ENCODE measurements at regions not wholly inside any gene's neighbourhood (a gene's known extent, or its start where the extent isn't known, plus 50 kb on each side); places are given as distances from the start of the nearest gene placed in this dataset.

GRCh38 chrY:15259286-15259685, 735.0 kb downstream of the NLGN4Y start:
- Histone ChIP-seq H3K4me1 (ENCODE audit: low read length) (no peaks in the 10 kb centered on the region), H3K9me3 (ENCODE audit: insufficient read depth, low read length) (no peaks in the 10 kb centered on the region), H3K27ac (ENCODE audit: low read length) (no peak overlapping the region), H4K20me1 (ENCODE audit: insufficient read depth, low read length) (no peaks in the 10 kb centered on the region), H3K4me2 (ENCODE audit: low read length) (no peak overlapping the region), H3K4me3 (ENCODE audit: low read length) (no peak overlapping the region), H2AFZ (ENCODE audit: low read depth, low read length) (no peak overlapping the region), H3K79me2 (ENCODE audit: low read length) (no peaks in the 10 kb centered on the region), H3K36me3 (replicated peaks; ENCODE audit: low read depth, low read length) (no peaks in the 10 kb centered on the region), H3K27me3 (ENCODE audit: low read depth, low read length) (no peaks in the 10 kb centered on the region), H3K9ac (ENCODE audit: low read length) (no peak overlapping the region)
- TF ChIP-seq, protein P1, sequence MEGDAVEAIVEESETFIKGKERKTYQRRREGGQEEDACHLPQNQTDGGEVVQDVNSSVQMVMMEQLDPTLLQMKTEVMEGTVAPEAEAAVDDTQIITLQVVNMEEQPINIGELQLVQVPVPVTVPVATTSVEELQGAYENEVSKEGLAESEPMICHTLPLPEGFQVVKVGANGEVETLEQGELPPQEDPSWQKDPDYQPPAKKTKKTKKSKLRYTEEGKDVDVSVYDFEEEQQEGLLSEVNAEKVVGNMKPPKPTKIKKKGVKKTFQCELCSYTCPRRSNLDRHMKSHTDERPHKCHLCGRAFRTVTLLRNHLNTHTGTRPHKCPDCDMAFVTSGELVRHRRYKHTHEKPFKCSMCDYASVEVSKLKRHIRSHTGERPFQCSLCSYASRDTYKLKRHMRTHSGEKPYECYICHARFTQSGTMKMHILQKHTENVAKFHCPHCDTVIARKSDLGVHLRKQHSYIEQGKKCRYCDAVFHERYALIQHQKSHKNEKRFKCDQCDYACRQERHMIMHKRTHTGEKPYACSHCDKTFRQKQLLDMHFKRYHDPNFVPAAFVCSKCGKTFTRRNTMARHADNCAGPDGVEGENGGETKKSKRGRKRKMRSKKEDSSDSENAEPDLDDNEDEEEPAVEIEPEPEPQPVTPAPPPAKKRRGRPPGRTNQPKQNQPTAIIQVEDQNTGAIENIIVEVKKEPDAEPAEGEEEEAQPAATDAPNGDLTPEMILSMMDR (IDR thresholded peaks at IDR 0.05; ENCODE audit: low read depth, low read length), result no peak
- TF ChIP-seq EZH2phosphoT487 (IDR thresholded peaks at IDR 0.05; ENCODE audit: low read depth), result no peak

- Histone ChIP-seq H3K4me3 (ENCODE audit: low read length) (no peak overlapping the region), H3K9me3 (ENCODE audit: insufficient read depth, low read length) (no peaks in the 10 kb centered on the region), H2AFZ (ENCODE audit: low read depth, low read length) (no peak overlapping the region), H3K27me3 (ENCODE audit: low read depth, low read length) (no peaks in the 10 kb centered on the region), H3K79me2 (ENCODE audit: low read length) (no peaks in the 10 kb centered on the region), H3K27ac (ENCODE audit: low read length) (no peak overlapping the region), H3K4me2 (ENCODE audit: low read length) (no peak overlapping the region), H3K4me1 (ENCODE audit: low read length) (no peaks in the 10 kb centered on the region), H3K36me3 (replicated peaks; ENCODE audit: low read depth, low read length) (no peaks in the 10 kb centered on the region), H4K20me1 (ENCODE audit: insufficient read depth, low read length) (no peaks in the 10 kb centered on the region), H3K9ac (ENCODE audit: low read length) (no peak overlapping the region)
- TF ChIP-seq, protein P1 (IDR thresholded peaks at IDR 0.05; ENCODE audit: low read depth, low read length), result no peak
- no peak for TF ChIP-seq EZH2phosphoT487 (IDR thresholded peaks at IDR 0.05; ENCODE audit: low read depth)
Observed at GRCh38 chrY:15286572-15286971, 762.2 kb downstream of the NLGN4Y start.

DNA sequence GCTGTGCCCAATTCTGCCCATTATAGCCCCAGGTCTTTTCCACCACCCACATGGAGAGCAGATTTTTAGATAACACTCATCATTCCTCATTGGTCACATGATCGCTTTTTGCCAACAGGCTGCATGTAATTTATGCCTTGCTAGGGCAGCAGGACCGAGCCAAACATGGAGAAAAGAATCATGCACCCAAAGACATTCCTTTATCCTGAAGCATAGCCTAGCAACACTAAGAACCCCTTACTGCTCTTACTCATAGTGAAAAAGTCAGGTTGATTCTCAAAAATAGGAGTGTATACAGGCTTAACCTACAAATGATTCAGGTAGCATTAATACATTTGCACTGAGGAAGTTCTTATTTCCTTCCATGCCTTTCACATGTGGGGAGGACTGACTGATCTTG, 765.5 kb downstream of the NLGN4Y start:
- Histone ChIP-seq H3K9me3 (ENCODE audit: insufficient read depth, low read length) (no peaks in the 10 kb centered on the region), H3K27ac (ENCODE audit: low read length) (no peak overlapping the region), H3K9ac (ENCODE audit: low read length) (no peak overlapping the region), H3K79me2 (ENCODE audit: low read length) (no peaks in the 10 kb centered on the region), H3K27me3 (ENCODE audit: low read depth, low read length) (no peaks in the 10 kb centered on the region), H4K20me1 (ENCODE audit: insufficient read depth, low read length) (no peaks in the 10 kb centered on the region), H2AFZ (ENCODE audit: low read depth, low read length) (no peak overlapping the region), H3K36me3 (replicated peaks; ENCODE audit: low read depth, low read length) (no peaks in the 10 kb centered on the region), H3K4me3 (ENCODE audit: low read length) (no peak overlapping the region), H3K4me1 (ENCODE audit: low read length) (no peaks in the 10 kb centered on the region), H3K4me2 (ENCODE audit: low read length) (no peak overlapping the region)
- TF ChIP-seq EZH2phosphoT487 (IDR thresholded peaks at IDR 0.05; ENCODE audit: low read depth), result no peak
- TF ChIP-seq, protein P1 (IDR thresholded peaks at IDR 0.05; ENCODE audit: low read depth, low read length), result no peak

DNA sequence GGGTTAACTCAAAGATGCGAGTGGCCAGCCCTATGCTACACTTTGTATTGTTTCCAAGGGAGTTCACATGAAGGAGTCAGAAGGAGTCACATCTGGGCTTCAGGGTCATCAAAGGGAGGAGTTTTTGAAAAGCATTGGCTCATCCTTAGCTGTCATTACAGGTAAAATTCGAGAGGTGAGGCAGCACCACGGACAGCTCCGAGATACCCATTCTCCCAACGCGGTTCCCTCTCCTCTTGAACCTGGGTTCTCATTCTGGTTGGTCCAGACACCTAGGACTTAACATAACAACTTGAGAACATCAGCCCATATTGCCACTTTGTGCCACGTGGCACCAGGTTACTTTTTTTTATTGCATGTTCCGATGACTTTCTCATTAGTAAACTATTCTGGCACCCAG, 768.6 kb downstream of the NLGN4Y start:
- Histone ChIP-seq H3K27ac (ENCODE audit: low read length) (no peak overlapping the region), H3K79me2 (ENCODE audit: low read length) (no peaks in the 10 kb centered on the region), H3K27me3 (ENCODE audit: low read depth, low read length) (no peaks in the 10 kb centered on the region), H3K4me2 (ENCODE audit: low read length) (no peak overlapping the region), H3K4me3 (ENCODE audit: low read length) (no peak overlapping the region), H3K9ac (ENCODE audit: low read length) (no peak overlapping the region), H3K4me1 (ENCODE audit: low read length) (no peaks in the 10 kb centered on the region), H2AFZ (ENCODE audit: low read depth, low read length) (no peak overlapping the region), H3K9me3 (ENCODE audit: insufficient read depth, low read length) (no peaks in the 10 kb centered on the region), H3K36me3 (replicated peaks; ENCODE audit: low read depth, low read length) (no peaks in the 10 kb centered on the region), H4K20me1 (ENCODE audit: insufficient read depth, low read length) (no peaks in the 10 kb centered on the region)
- no peak for TF ChIP-seq EZH2phosphoT487 (IDR thresholded peaks at IDR 0.05; ENCODE audit: low read depth)
- TF ChIP-seq, protein P1 (IDR thresholded peaks at IDR 0.05; ENCODE audit: low read depth, low read length), result no peak
